ENCODE measurements at regions not wholly inside any gene's neighbourhood (a gene's known extent, or its start where the extent isn't known, plus 50 kb on each side); places are given as distances from the start of the nearest gene placed in this dataset.

DNA sequence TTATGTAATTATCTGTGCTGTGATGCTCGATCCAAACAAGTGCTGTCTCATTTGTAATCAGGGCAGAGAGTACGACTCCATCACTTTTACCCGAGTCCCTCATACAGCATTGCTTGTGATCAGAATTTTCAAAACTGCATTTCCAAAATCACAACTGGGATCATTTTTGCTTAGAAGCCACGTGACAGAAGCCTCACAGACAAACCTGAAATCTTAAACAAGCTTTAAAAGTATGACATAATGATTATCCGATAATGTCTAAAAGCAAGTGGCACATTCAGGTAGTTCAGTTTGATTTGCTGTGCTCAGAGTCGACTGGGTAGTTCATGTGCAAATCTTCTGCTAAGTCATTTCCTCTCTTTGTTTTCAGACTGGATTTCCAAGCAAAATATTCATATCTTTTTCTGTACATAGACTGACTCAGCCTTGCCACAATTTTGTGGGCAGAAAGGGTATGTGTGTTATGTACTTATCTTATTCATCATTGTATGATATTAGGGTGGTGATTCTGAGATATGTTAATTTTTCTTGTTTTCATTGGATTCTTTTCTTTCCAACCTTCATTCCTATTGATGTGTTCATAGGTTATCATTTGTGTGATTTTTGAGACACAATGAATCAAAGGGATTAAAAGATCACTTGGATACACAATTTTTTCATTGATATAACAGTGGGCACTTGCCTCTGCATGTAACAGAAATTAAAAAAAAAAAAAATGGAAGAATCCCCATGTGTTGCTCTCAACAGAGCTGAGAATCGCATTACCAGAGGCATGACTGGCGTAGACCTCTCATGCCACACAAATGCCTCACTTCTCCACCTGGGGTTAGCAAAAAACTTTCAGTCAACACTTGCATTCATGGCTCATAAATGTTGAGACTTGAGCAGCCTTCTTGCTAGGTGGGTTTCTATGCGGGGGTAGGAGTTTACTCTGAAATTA lies 355.7 kb downstream of the LTN1 start:
- TF ChIP-seq L3MBTL2 (conservative IDR thresholded peaks at IDR 0.05) (no peak), ARNT (IDR thresholded peaks at IDR 0.05) (no peak), FOXK2 (IDR thresholded peaks at IDR 0.05) (no peak), HDGF (IDR thresholded peaks at IDR 0.05; ENCODE audit: borderline replicate concordance) (no peak), BHLHE40 (IDR thresholded peaks at IDR 0.05; ENCODE audit: borderline replicate concordance) (no peak), FOXA1 (IDR thresholded peaks at IDR 0.05) (no peak), CTBP1 (IDR thresholded peaks at IDR 0.05; ENCODE audit: borderline replicate concordance) (no peak), SUZ12 (IDR thresholded peaks at IDR 0.05) (no peak), FOXM1 (IDR thresholded peaks at IDR 0.05; ENCODE audit: borderline replicate concordance) (no peak), SP1 (IDR thresholded peaks at IDR 0.05) (no peak), ELF4 (IDR thresholded peaks at IDR 0.05) (no peak), NFRKB (IDR thresholded peaks at IDR 0.05) (no peak), TARDBP (IDR thresholded peaks at IDR 0.05) (no peak)
- TF ChIP-seq, protein P1, sequence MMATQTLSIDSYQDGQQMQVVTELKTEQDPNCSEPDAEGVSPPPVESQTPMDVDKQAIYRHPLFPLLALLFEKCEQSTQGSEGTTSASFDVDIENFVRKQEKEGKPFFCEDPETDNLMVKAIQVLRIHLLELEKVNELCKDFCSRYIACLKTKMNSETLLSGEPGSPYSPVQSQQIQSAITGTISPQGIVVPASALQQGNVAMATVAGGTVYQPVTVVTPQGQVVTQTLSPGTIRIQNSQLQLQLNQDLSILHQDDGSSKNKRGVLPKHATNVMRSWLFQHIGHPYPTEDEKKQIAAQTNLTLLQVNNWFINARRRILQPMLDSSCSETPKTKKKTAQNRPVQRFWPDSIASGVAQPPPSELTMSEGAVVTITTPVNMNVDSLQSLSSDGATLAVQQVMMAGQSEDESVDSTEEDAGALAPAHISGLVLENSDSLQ (IDR thresholded peaks at IDR 0.05) = no peak

Data from HEK293T (cell line).